H54 (cell line): ENCODE measurements at regions not wholly inside any gene's neighbourhood (a gene's known extent, or its start where the extent isn't known, plus 50 kb on each side); places are given as distances from the start of the nearest gene placed in this dataset.

ENCODE experiments used
- DNase-seq: peaks from one replicate; pipeline ENCODE4 v3.0.0; 2011; ENCODE audit warnings: low spot score, mixed read lengths; ENCODE audit not compliant: insufficient read length
- FAIRE-seq: peaks from 3 replicates; lab custom pipeline; 2011; peaks lifted over from hg19 to GRCh38; lab: Jason Lieb, UNC
- POLR2A ChIP-seq: IDR thresholded peaks from 2 replicates; pipeline ENCODE4 v1.6.1; 2011; ENCODE audit warnings: low read depth, mild to moderate bottlenecking, low read length

- TF ChIP-seq POLR2A = no peak
- no peak for FAIRE-seq
Measured at GRCh38 chr16:74052016-74052415, 244.6 kb upstream of the PSMD7 start.

GRCh38 chr16:74049027-74049426, 247.6 kb upstream of the PSMD7 start:
- no peak for TF ChIP-seq POLR2A
- FAIRE-seq = no peak
- no peak for DNase-seq

More at GRCh38 chr16:74052016-74052415, 244.6 kb upstream of the PSMD7 start:
- DNase-seq = no peak

DNA sequence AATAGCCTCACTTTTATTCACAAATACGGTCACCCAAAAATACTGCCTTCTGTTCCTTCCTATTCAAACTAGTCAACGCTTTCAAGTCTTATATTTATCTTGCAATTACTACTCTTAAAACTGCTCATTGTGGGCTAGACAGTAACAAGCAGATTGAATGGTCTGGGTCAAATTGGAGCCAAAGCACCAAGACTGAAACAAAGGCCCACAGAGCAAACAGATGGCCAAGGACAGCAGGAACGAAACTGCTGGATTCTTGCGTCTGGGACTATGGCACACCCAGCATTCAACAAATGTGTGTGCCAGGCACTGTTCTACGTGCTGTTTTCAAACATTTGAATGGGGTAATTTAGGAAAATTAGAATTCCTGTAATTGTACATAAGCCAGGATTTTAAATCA, 250.1 kb upstream of the PSMD7 start:
- DNase-seq (no peak), FAIRE-seq (no peak)
- no peak for TF ChIP-seq POLR2A

GRCh38 chr16:74045513-74045912, 251.1 kb upstream of the PSMD7 start:
- no peak for TF ChIP-seq POLR2A
- DNase-seq (no peak), FAIRE-seq (no peak)

GRCh38 chr16:74035816-74036215, 260.8 kb upstream of the PSMD7 start:
- TF ChIP-seq POLR2A = no peak
- DNase-seq (no peak), FAIRE-seq (no peak)

DNA sequence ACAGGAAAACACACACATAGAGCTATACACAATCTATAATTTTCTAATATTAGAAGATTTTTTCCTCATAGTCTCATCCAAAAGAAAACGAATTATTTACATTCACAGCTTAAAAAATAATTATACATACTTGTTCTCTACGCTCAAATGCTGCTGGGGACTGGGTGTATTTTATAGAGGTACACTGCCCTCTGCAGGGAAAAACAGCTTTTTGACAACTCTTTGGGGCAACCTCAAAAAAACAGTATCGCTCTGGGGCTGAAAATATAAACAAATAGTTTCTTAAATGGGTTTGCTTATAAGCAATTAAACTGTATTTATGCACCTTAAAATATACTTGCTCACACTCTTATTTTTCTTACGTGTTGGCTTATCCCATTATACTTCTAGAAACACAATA, 261.8 kb upstream of the PSMD7 start:
- no peak for FAIRE-seq
- DNase-seq = no peak
- TF ChIP-seq POLR2A = no peak

GRCh38 chr16:74034200-74034599, 262.4 kb upstream of the PSMD7 start:
- DNase-seq (no peak), FAIRE-seq (no peak)
- no peak for TF ChIP-seq POLR2A

DNA sequence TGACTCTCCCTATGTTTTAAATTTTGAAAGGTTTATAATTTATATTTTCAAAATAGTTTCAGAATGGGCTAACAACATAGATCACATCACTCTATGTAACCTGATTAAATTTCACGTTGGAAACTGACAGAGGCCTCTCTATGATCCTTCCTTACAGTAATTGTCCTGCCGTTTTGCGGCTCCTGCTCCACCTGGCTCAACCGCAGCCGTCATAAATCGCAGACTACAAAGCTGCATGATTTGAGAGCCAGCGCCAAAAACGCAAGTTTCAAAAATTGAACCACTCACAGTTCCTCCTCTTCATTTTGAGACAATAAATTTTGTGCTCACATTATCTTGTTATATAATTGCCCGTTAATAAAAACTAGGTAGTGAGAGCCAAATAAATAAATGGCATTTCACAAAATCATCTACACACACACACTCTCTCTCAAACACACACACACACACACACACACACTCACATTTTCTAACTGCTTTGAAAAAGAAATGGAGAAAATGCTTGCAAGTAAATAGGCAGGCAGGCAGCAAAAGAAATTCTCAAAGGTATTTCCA, 263.1 kb upstream of the PSMD7 start:
- no peak for TF ChIP-seq POLR2A
- FAIRE-seq = no peak
- DNase-seq = no peak

DNA sequence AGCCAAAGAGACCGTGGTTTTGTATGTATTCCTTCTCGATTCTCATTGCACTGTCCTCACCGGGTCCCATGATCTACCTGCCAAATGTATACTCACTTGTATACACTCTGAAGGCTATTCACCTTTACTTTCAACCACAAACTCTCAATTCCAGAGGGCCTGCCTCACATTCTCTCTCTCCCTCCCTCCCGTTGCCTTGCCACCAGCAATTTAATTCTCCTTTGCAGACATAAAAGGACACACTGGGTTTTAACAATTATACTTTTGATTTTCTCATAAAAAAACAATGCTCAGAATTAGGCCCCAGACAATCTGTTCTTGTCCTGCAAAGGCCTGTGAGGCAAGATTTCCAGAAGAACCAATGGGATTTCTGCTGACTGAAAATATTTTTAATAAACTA, 265.1 kb upstream of the PSMD7 start:
- no peak for TF ChIP-seq POLR2A
- DNase-seq (no peak), FAIRE-seq (no peak)

DNA sequence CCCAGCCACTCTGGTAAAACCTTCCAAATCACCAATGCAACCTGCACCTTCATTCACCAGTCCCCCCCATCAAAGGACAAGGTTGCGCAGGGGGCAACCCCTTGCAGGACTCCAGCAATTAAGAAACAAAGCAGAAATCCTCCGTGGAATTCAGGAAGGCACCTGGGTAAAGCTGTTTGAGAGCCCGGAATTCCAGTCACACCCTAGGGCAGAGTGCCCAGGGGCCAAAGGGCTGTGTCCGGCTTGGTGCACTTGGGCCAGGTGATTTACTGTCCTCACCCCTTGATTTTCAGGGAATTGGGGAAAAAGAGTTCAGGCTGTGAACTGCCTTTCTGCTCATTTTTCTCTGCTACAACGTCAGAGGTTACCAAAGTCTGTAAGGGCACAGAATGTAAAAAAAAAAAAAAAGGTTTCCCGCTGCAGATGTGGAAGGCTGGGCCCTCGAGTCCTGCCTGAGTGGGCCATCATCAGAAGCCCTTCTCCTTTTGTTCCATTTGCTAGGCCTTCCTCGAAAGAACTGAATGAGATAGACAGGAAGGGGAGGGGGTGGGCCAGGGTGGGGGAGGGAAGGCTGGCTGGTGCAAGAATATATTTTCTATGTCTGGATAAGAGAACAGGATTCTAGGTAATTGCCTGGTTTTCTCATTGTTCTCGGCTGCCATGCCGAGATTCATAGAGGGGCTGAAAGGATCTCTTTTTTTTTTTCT, 266.5 kb upstream of the PSMD7 start:
- no peak for DNase-seq
- no peak for TF ChIP-seq POLR2A
- no peak for FAIRE-seq

GRCh38 chr16:74029115-74029792, 267.4 kb upstream of the PSMD7 start:
- FAIRE-seq = no peak
- no peak for DNase-seq
- TF ChIP-seq POLR2A = no peak

- FAIRE-seq (no peak), DNase-seq (no peak)
- TF ChIP-seq POLR2A = no peak
Measured at GRCh38 chr16:74026373-74027281, 270.0 kb upstream of the PSMD7 start.

GRCh38 chr16:74024953-74025352, 271.7 kb upstream of the PSMD7 start:
- DNase-seq = no peak
- no peak for FAIRE-seq

More at GRCh38 chr16:74024953-74025352, 271.7 kb upstream of the PSMD7 start:
- no peak for TF ChIP-seq POLR2A
